CD4-positive, alpha-beta memory T cell (primary cell): ENCODE measurements at regions not wholly inside any gene's neighbourhood (a gene's known extent, or its start where the extent isn't known, plus 50 kb on each side); places are given as distances from the start of the nearest gene placed in this dataset.

ENCODE experiments used
- CTCF ChIA-PET: fragments of 350-600 bp; sonication (Branson Sonifier 250); formaldehyde crosslinking; loops from one replicate; lab custom pipeline; 2021; ENCODE audit warnings: inconsistent platforms; ENCODE audit not compliant: partially characterized antibody; lab: Charles Lee
- POLR2A ChIA-PET: fragments of 350-600 bp; sonication (Branson Sonifier 250); formaldehyde crosslinking; loops from one replicate; lab custom pipeline; 2021; ENCODE audit not compliant: partially characterized antibody; lab: Charles Lee
- DNase-seq, 5 donors: peaks; one replicate each; pipeline versions ENCODE4 v3.0.0 to v3.0.0-alpha.2; 2020 to 2022; ENCODE audit warnings: mixed read lengths in 1 of 5
- H3K27ac ChIP-seq: one replicate; pipeline ENCODE4 v1.7.0; 2013; ENCODE audit warnings: low read depth, low read length
- H3K27me3 ChIP-seq: 2 replicates; pipeline ENCODE4 v1.7.0; 2013; ENCODE audit warnings: mild to moderate bottlenecking, low read length, moderate library complexity; ENCODE audit not compliant: insufficient read depth
- H3K36me3 ChIP-seq: 2 replicates; pipeline ENCODE4 v1.7.0; 2013; ENCODE audit warnings: mild to moderate bottlenecking, low read length, moderate library complexity; ENCODE audit not compliant: insufficient read depth
- H3K4me1 ChIP-seq: 2 replicates; pipeline ENCODE4 v1.7.0; 2013; ENCODE audit warnings: mild to moderate bottlenecking, low read length, moderate library complexity; ENCODE audit not compliant: insufficient read depth
- H3K4me3 ChIP-seq, 2 donors: one replicate each; pipeline ENCODE4 v1.7.0; 2013; ENCODE audit warnings: low read length in 2 of 2, mild to moderate bottlenecking in 1 of 2
- H3K9me3 ChIP-seq, 2 donors: one replicate each; pipeline ENCODE4 v1.7.0; 2013; ENCODE audit warnings: low read length in 2 of 2, control low read depth in 1 of 2; ENCODE audit not compliant: control insufficient read depth in 1 of 2
- H3K27ac Mint-ChIP-seq, 7 donors: one replicate each; pipeline ENCODE4 v1.8.0; 2020 to 2021; ENCODE audit warnings: mixed read lengths in 7 of 7, mild to moderate bottlenecking in 6 of 7, inconsistent platforms in 3 of 7, moderate library complexity in 3 of 7
- H3K27me3 Mint-ChIP-seq, 2 donors: one replicate each; pipeline ENCODE4 v1.8.0; 2020 to 2021; ENCODE audit warnings: mixed read lengths in 2 of 2
- H3K36me3 Mint-ChIP-seq, 2 donors: one replicate each; pipeline ENCODE4 v1.8.0; 2020 to 2021; ENCODE audit warnings: mixed read lengths in 2 of 2, inconsistent platforms in 1 of 2, mild to moderate bottlenecking in 1 of 2
- H3K4me1 Mint-ChIP-seq, 4 donors: one replicate each; pipeline ENCODE4 v1.8.0; 2020 to 2021; ENCODE audit warnings: mixed read lengths in 4 of 4, mild to moderate bottlenecking in 1 of 4
- H3K4me3 Mint-ChIP-seq, 8 donors: one replicate each; pipeline ENCODE4 v1.8.0; 2020 to 2021; ENCODE audit warnings: mixed read lengths in 8 of 8, mild to moderate bottlenecking in 7 of 8, moderate library complexity in 6 of 8, inconsistent platforms in 3 of 8
- H3K9me3 Mint-ChIP-seq, 8 donors: one replicate each; pipeline ENCODE4 v1.8.0; 2020 to 2021; ENCODE audit warnings: mixed read lengths in 8 of 8, mild to moderate bottlenecking in 5 of 8, inconsistent platforms in 3 of 8, moderate library complexity in 1 of 8
- intact Hi-C: fragments of 100-400 bp; cut with micrococcal nuclease; formaldehyde crosslinking; loops from one replicate; pipeline ENCODE4 v1.15.1; 2023

GRCh38 chr2:236847538-236848263 is 238.0 kb upstream of the COPS8 start:
- intact Hi-C loops: no loop called here
- no peak overlapping the region for H3K4me3 Mint-ChIP-seq
- no peaks in the 10 kb centered on the region for H3K4me1 ChIP-seq
- H3K36me3 Mint-ChIP-seq: no peaks in the 10 kb centered on the region
- peaks cover 0 to 4% of the 10 kb centered on the region in 2 donors for H3K27me3 Mint-ChIP-seq
- H3K4me1 Mint-ChIP-seq: no peaks in the 10 kb centered on the region
- H3K27me3 ChIP-seq: no peaks in the 10 kb centered on the region
- H3K9me3 Mint-ChIP-seq: no peaks in the 10 kb centered on the region
- ChIA-PET POLR2A (no interaction called here), CTCF (no interaction called here)
- H3K36me3 ChIP-seq: no peaks in the 10 kb centered on the region
- H3K4me3 ChIP-seq: no peak overlapping the region
- no peak for DNase-seq
- no peak overlapping the region for H3K27ac Mint-ChIP-seq
- H3K27ac ChIP-seq: no peak overlapping the region
- H3K9me3 ChIP-seq: no peaks in the 10 kb centered on the region

DNA sequence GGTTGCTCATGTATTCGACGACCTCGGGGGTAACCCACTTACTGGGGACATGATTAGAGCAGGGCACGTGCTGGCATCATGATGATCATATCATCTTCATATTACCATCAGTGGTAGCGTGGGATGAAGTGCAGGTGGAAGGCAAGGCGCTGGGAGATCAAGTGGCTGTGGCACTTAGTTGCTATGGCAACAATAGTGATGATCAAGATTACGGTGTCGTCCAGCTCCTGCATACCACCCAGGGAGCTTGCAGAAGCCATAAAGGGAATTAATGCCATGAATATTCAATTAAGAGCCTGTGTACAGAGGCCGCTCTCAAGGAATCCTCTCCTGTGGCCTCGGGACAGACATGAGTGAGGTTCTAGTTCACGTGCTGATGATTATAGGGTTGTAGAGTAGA is 237.2 kb upstream of the COPS8 start:
- H3K36me3 Mint-ChIP-seq: no peaks in the 10 kb centered on the region
- ChIA-PET POLR2A (no interaction called here), CTCF (no interaction called here)

GRCh38 chr2:236849508-236849907 is 236.2 kb upstream of the COPS8 start:
- Mint-ChIP-seq H3K27me3 (no peaks in the 10 kb centered on the region), H3K4me3 (no peak overlapping the region), H3K36me3 (no peaks in the 10 kb centered on the region), H3K4me1 (no peaks in the 10 kb centered on the region), H3K27ac (peak overlapping the region in 1 of 7 donors; percentile 52), H3K9me3 (no peaks in the 10 kb centered on the region)
- ChIA-PET CTCF (no interaction called here), POLR2A (no interaction called here)
- no peaks in the 10 kb centered on the region for H3K4me1 ChIP-seq
- no peak overlapping the region for H3K27ac ChIP-seq
- intact Hi-C loops: no loop called here
- H3K9me3 ChIP-seq: no peaks in the 10 kb centered on the region
- no peak overlapping the region for H3K4me3 ChIP-seq
- DNase-seq: no peak
- H3K27me3 ChIP-seq: no peaks in the 10 kb centered on the region
- no peaks in the 10 kb centered on the region for H3K36me3 ChIP-seq

More for the DNA sequence above, 237.2 kb upstream of the COPS8 start:
- Mint-ChIP-seq H3K27me3 (peaks cover 0 to 3% of the 10 kb centered on the region in 2 donors), H3K4me1 (no peaks in the 10 kb centered on the region), H3K9me3 (no peaks in the 10 kb centered on the region), H3K27ac (peak overlapping the region in 1 of 7 donors; percentile 8), H3K4me3 (no peak overlapping the region)
- H3K36me3 ChIP-seq: no peaks in the 10 kb centered on the region
- H3K4me3 ChIP-seq: no peak overlapping the region
- H3K27me3 ChIP-seq: no peaks in the 10 kb centered on the region
- intact Hi-C loops: no loop called here
- H3K9me3 ChIP-seq: no peaks in the 10 kb centered on the region
- H3K4me1 ChIP-seq: no peaks in the 10 kb centered on the region
- H3K27ac ChIP-seq: no peak overlapping the region
- no peak for DNase-seq

- Mint-ChIP-seq H3K9me3 (no peaks in the 10 kb centered on the region), H3K4me1 (no peaks in the 10 kb centered on the region), H3K36me3 (no peaks in the 10 kb centered on the region), H3K27ac (peak overlapping the region in 1 of 7 donors; percentile 64), H3K4me3 (no peak overlapping the region), H3K27me3 (no peaks in the 10 kb centered on the region)
- ChIA-PET CTCF (no interaction called here), POLR2A (no interaction called here)
- intact Hi-C loops: no loop called here
- no peaks in the 10 kb centered on the region for H3K27me3 ChIP-seq
- DNase-seq: no peak
- no peak overlapping the region for H3K4me3 ChIP-seq
- no peaks in the 10 kb centered on the region for H3K36me3 ChIP-seq
- no peaks in the 10 kb centered on the region for H3K4me1 ChIP-seq
- H3K9me3 ChIP-seq: no peaks in the 10 kb centered on the region
- H3K27ac ChIP-seq: no peak overlapping the region
Measured at GRCh38 chr2:236849940-236850339, 235.7 kb upstream of the COPS8 start.

DNA sequence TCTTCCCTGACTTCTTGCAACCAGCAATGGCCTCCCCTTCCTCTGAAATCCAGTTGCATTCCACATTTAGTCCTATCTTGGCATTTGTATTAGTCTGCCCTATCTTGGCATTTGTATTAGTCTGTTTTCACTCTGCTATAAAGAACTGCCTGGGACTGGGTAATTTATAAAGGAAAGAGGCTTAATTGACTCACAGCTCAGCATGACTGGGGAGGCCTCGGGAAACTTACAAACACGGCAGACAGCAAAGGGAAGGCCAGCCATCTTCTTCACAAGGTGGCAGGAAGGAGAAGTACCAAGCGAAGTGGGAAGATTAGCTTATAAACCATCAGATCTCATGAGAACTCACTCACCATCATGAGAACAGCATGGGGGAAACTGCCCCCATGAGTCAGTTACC is 234.5 kb upstream of the COPS8 start:
- ChIA-PET CTCF (no interaction called here), POLR2A (no interaction called here)
- Histone ChIP-seq H3K36me3 (no peaks in the 10 kb centered on the region), H3K27ac (no peak overlapping the region), H3K27me3 (no peaks in the 10 kb centered on the region), H3K4me3 (no peak overlapping the region), H3K9me3 (no peaks in the 10 kb centered on the region), H3K4me1 (no peaks in the 10 kb centered on the region)
- DNase-seq: no peak
- intact Hi-C loops: no loop called here
- Mint-ChIP-seq H3K27ac (no peak overlapping the region), H3K9me3 (no peaks in the 10 kb centered on the region), H3K27me3 (no peaks in the 10 kb centered on the region), H3K4me1 (no peaks in the 10 kb centered on the region), H3K36me3 (no peaks in the 10 kb centered on the region), H3K4me3 (no peak overlapping the region)

- POLR2A ChIA-PET: no interaction called here
- no peaks in the 10 kb centered on the region for H3K4me1 Mint-ChIP-seq
- H3K4me3 ChIP-seq: no peak overlapping the region
- H3K27ac ChIP-seq: no peak overlapping the region
- H3K36me3 Mint-ChIP-seq: no peaks in the 10 kb centered on the region
- no peaks in the 10 kb centered on the region for H3K9me3 Mint-ChIP-seq
- no peaks in the 10 kb centered on the region for H3K4me1 ChIP-seq
- H3K27me3 Mint-ChIP-seq: no peaks in the 10 kb centered on the region
- peak overlapping the region in 1 of 8 donors; percentile 50 for H3K4me3 Mint-ChIP-seq
- intact Hi-C loops: no loop called here
- H3K27me3 ChIP-seq: no peaks in the 10 kb centered on the region
- CTCF ChIA-PET: no interaction called here
- peak overlapping the region in 1 of 7 donors; percentile 69 for H3K27ac Mint-ChIP-seq
- H3K36me3 ChIP-seq: no peaks in the 10 kb centered on the region
- H3K9me3 ChIP-seq: no peaks in the 10 kb centered on the region
- DNase-seq: no peak
Measured at GRCh38 chr2:236852100-236852976, 233.4 kb upstream of the COPS8 start.

DNA sequence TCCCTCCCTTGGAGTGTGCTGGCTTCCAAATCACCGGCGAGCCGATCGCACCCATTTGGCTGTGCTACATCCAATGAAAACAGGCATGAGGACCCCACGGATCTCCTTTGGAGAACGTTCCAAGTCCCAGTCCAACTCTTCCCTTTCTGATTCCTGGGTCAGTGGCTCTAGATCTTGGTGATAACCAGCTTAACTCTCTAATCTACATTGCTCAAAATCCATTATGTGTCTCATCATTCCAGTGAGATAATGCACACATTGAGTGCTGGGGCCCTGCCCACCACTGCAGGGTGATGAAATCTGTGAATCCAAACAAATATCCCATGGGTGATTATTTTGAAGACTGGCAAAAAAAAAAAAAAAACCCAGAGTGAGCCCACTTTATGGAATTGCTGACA is 232.7 kb upstream of the COPS8 start:
- H3K9me3 Mint-ChIP-seq: no peaks in the 10 kb centered on the region
- ChIA-PET CTCF (no interaction called here), POLR2A (no interaction called here)
- no peaks in the 10 kb centered on the region for H3K27me3 Mint-ChIP-seq
- no peaks in the 10 kb centered on the region for H3K36me3 Mint-ChIP-seq
- Histone ChIP-seq H3K27me3 (no peaks in the 10 kb centered on the region), H3K9me3 (no peaks in the 10 kb centered on the region), H3K4me3 (no peak overlapping the region), H3K27ac (no peak overlapping the region), H3K4me1 (no peaks in the 10 kb centered on the region), H3K36me3 (no peaks in the 10 kb centered on the region)
- H3K4me3 Mint-ChIP-seq: no peak overlapping the region
- H3K4me1 Mint-ChIP-seq: no peaks in the 10 kb centered on the region
- no peak overlapping the region for H3K27ac Mint-ChIP-seq
- intact Hi-C loops: no loop called here
- DNase-seq: no peak
